Medulla oblongata (tissue), 1 donor: ENCODE measurements at regions not wholly inside any gene's neighbourhood (a gene's known extent, or its start where the extent isn't known, plus 50 kb on each side); places are given as distances from the start of the nearest gene placed in this dataset.
A peak's percentile ranks its signal among the peaks of the same experiment; 100 is the strongest.
"Not testable (repeated sequence)": the region's sequence is repeated elsewhere in the genome, so short reads cannot be mapped to it uniquely, and the experiment has no call there.

ENCODE experiments used
- DNase-seq: peaks from one replicate; pipeline ENCODE4 v3.0.0-alpha.2; 2015; ENCODE audit errors: extremely low spot score

DNA sequence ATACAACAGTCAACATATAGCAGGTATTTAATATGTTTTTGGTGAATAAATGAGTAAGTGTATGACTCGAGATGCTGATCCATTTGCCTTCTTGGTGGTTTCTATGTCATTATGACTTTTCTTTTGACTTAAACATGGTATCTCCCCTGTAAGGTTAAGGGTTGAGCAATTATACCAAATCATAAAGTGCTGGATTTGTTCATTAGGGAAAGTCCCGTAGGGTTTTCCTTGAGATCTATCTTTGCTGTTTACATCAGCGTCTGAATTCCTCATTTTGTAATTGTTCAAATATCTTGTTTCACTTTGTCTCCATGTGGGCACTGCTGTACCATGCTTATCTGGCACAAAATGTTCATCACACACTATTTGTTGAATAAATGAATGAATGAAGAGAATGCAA is 562.6 kb downstream of the EDEM1 start:
- DNase-seq = no peak

GRCh38 chr3:5750874-5751640 is 563.5 kb downstream of the EDEM1 start:
- no peak for DNase-seq

GRCh38 chr3:5754602-5755001 is 567.1 kb downstream of the EDEM1 start:
- peak; percentile 3 for DNase-seq

DNA sequence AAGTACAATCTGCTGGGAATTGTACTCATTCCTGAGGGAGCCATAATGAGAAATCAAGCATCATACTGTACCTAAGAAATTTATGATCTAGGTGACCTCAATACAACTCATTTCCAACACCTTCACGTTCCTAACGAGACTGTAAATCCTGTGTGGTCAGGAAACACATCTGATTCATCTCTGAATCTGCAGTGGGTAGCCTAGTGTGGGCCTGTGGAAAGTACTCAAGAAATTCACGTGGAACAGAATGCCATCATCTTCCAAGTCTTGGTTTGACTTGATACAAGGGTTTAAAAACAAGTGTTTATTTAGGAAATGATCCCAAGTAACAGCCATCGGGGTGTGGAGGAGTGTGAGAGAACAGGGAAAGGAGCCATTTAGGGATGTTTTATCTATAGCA is 568.9 kb downstream of the EDEM1 start:
- DNase-seq = no peak

- DNase-seq = no peak
These were observed 569.8 kb downstream of the EDEM1 start for GRCh38 chr3:5757213-5757804.

GRCh38 chr3:5758699-5759098 is 571.2 kb downstream of the EDEM1 start:
- no peak for DNase-seq

DNA sequence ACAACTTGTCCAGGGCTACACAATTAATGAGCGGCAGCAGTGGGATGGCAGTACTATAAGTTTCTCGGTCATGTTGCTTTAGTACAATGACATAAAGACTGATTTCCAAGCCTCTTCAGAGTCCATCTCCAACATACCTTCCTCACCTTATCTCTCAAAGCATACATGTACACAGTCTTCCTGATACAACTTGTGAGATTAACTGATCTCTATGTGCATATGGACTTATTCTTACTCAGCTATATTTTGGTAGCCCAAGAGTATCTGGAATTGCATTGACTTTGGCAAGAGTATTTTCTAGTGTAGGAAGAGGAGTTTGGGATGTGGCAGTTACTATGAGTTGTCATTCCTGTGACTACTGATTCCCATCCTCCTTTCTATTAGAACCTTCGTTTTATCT is 575.0 kb downstream of the EDEM1 start:
- no peak for DNase-seq

- DNase-seq = no peak
These were observed 579.3 kb downstream of the EDEM1 start for GRCh38 chr3:5766848-5767247.

DNA sequence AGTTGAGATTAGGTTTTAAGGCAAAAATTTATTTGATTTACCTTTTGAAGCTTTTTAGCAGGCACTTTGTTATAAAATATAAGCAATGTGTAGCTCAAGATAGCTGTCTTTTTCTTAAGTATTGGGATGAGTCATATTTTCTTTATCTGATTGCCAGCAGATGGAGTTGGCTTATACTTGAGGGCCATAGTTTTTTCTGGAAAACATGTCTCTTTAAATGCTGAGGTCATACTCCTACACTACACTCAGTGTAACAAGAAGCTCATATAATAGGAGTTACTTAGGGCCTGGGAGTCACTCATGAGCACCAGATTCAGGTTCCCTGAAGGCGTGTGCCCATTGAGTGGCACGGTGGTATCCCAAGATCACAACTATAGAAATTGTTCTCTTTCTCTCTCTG is 579.8 kb downstream of the EDEM1 start:
- no peak for DNase-seq

DNA sequence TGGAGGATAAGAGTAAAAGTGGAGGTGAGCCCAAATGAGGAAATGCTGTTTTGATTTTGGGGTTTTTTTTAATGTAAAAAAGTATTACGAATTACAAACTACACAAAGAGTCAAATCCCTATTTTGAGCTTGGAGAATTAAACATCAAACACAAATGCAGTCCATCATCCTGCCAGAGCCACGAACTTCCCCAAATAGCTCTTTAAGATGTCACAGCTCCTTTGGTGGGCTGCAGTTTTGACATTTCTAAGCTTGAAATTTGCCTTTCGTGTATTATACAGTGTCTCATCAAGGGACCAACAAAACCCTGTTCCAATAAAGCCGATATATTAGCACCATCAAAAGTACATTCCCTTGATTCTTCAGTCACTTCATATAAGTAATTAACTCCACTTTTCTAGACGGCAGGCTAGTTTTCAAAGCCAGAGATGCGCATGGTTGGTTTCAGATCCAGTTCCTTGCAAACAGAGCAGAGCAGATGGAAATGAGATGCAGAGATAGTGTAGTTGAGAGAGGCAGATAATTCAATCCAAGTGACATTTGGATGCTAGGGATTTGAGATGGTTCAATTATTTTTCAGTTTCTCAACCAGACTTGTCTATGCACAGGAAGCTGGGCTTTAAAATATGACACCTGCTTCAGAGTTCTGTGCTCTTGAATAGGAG is 580.9 kb downstream of the EDEM1 start:
- DNase-seq = no peak

GRCh38 chr3:5769825-5770224 is 582.3 kb downstream of the EDEM1 start:
- DNase-seq = no peak

- no peak for DNase-seq
These were observed 586.8 kb downstream of the EDEM1 start for GRCh38 chr3:5774337-5774736.

- DNase-seq = not testable (repeated sequence)
These were observed 587.6 kb downstream of the EDEM1 start for GRCh38 chr3:5775100-5775499.

GRCh38 chr3:5784690-5785089 is 597.2 kb downstream of the EDEM1 start:
- DNase-seq = no peak

DNA sequence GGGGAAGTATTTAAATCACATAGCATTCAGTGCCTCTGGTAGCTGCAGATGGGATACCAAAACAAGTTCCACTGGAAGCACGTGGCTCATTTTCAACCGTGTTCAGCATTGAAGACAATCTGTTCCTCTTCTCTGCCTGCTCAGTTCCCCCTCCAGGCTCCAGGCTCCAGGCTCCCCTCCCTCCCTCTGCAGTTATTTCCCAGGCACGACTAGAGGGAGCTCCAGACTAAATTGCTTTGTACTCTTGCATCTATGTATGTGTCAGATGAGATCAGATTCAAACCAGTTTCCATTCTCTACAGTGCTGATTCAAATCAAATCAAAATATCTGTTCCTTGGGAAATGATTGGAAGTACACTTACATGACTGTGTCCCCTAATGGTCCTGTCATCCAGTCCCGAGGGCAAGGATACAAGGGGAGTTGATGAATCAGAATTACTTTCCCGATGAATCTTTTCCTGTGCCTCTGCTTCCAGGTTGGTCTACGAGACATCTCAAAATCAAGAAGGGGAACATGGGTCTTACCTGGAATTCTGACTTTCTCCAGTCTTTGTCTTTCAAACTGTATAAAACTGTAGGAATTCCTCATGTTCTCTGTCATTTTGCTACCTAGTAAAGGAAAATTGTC is 600.5 kb downstream of the EDEM1 start:
- DNase-seq = peak; percentile 80

- DNase-seq = no peak
These were observed 601.0 kb downstream of the EDEM1 start for GRCh38 chr3:5788496-5788895.

- no peak for DNase-seq
These were observed 604.1 kb downstream of the EDEM1 start for GRCh38 chr3:5791558-5791957.

GRCh38 chr3:5796541-5796940 is 609.0 kb downstream of the EDEM1 start:
- no peak for DNase-seq

DNA sequence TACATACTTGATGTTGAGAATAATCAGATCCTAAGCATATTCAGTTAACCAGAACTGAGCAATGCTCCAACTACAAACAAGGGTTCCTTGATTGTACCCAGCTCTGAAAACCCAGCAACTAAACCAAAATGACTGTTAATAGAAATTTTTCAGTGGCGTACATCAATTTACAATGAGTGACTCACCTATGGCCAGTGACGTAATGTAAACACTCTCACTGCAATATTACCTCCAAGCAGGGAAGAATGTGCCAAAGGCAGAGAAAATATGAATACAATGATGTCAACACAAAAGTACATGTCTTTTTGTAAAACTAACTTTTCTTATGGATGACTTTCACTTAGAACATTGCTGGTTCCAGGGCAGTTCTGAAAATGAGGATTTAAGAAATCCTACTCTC is 611.3 kb downstream of the EDEM1 start:
- DNase-seq = no peak

DNA sequence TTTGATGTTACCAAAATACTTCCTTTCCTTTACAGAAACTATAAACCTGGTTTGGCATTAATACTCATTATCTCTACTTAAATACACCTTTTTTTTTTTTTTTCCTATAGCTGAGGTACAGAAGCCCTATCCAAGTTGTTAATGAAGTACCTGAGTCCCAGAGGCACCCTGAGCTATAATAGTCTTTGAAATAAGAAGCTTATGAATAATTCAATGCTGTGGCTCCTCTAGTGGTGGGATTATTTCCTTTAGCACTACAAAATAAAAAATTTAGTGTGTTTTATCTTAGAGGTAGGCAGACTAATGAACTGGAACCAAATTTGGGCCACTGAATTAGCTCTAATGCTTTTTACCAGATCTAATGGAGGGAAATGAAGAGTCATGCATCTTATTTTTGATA is 611.9 kb downstream of the EDEM1 start:
- no peak for DNase-seq

- DNase-seq = no peak
These were observed 613.5 kb downstream of the EDEM1 start for GRCh38 chr3:5800965-5801364.

- no peak for DNase-seq
These were observed 618.7 kb downstream of the EDEM1 start for GRCh38 chr3:5806192-5806591.
